ENCODE measurements at regions not wholly inside any gene's neighbourhood (a gene's known extent, or its start where the extent isn't known, plus 50 kb on each side); places are given as distances from the start of the nearest gene placed in this dataset.

- H3K4me3 Mint-ChIP-seq = no peak overlapping the region
- no peak overlapping the region for H3K27ac Mint-ChIP-seq
- H3K27me3 Mint-ChIP-seq (ENCODE audit: low read depth) = no peaks in the 10 kb centered on the region; the same call in 1 of the 2 replicates
- ChIA-PET CTCF (no interaction called here), POLR2A (no interaction called here)
- no peak for DNase-seq (ENCODE audit: low spot score)
- TF ChIP-seq CREM (CRISPR knock-in tag; IDR thresholded peaks at IDR 0.05) = no peak
- no peak for TF ChIP-seq NFYB (CRISPR knock-in tag; conservative IDR thresholded peaks at IDR 0.05; ENCODE audit: low read depth)
- TF ChIP-seq, protein P1, sequence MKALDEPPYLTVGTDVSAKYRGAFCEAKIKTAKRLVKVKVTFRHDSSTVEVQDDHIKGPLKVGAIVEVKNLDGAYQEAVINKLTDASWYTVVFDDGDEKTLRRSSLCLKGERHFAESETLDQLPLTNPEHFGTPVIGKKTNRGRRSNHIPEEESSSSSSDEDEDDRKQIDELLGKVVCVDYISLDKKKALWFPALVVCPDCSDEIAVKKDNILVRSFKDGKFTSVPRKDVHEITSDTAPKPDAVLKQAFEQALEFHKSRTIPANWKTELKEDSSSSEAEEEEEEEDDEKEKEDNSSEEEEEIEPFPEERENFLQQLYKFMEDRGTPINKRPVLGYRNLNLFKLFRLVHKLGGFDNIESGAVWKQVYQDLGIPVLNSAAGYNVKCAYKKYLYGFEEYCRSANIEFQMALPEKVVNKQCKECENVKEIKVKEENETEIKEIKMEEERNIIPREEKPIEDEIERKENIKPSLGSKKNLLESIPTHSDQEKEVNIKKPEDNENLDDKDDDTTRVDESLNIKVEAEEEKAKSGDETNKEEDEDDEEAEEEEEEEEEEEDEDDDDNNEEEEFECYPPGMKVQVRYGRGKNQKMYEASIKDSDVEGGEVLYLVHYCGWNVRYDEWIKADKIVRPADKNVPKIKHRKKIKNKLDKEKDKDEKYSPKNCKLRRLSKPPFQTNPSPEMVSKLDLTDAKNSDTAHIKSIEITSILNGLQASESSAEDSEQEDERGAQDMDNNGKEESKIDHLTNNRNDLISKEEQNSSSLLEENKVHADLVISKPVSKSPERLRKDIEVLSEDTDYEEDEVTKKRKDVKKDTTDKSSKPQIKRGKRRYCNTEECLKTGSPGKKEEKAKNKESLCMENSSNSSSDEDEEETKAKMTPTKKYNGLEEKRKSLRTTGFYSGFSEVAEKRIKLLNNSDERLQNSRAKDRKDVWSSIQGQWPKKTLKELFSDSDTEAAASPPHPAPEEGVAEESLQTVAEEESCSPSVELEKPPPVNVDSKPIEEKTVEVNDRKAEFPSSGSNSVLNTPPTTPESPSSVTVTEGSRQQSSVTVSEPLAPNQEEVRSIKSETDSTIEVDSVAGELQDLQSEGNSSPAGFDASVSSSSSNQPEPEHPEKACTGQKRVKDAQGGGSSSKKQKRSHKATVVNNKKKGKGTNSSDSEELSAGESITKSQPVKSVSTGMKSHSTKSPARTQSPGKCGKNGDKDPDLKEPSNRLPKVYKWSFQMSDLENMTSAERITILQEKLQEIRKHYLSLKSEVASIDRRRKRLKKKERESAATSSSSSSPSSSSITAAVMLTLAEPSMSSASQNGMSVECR (CRISPR knock-in tag; IDR thresholded peaks at IDR 0.05; ENCODE audit: borderline replicate concordance) = no peak
- TF ChIP-seq FOXJ3 (CRISPR knock-in tag; IDR thresholded peaks at IDR 0.05; ENCODE audit: borderline replicate concordance) = no peak
- TF ChIP-seq ATF1 (CRISPR knock-in tag; IDR thresholded peaks at IDR 0.05) = no peak
- TF ChIP-seq SMAD4 (CRISPR knock-in tag; IDR thresholded peaks at IDR 0.05) = no peak
- TF ChIP-seq, protein P2, sequence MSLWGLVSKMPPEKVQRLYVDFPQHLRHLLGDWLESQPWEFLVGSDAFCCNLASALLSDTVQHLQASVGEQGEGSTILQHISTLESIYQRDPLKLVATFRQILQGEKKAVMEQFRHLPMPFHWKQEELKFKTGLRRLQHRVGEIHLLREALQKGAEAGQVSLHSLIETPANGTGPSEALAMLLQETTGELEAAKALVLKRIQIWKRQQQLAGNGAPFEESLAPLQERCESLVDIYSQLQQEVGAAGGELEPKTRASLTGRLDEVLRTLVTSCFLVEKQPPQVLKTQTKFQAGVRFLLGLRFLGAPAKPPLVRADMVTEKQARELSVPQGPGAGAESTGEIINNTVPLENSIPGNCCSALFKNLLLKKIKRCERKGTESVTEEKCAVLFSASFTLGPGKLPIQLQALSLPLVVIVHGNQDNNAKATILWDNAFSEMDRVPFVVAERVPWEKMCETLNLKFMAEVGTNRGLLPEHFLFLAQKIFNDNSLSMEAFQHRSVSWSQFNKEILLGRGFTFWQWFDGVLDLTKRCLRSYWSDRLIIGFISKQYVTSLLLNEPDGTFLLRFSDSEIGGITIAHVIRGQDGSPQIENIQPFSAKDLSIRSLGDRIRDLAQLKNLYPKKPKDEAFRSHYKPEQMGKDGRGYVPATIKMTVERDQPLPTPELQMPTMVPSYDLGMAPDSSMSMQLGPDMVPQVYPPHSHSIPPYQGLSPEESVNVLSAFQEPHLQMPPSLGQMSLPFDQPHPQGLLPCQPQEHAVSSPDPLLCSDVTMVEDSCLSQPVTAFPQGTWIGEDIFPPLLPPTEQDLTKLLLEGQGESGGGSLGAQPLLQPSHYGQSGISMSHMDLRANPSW (CRISPR knock-in tag; conservative IDR thresholded peaks at IDR 0.05; ENCODE audit: low read depth) = no peak
- no peak for TF ChIP-seq TP53 (CRISPR knock-in tag; IDR thresholded peaks at IDR 0.05)
- no peaks in the 10 kb centered on the region for H3K9me3 Mint-ChIP-seq
- no peaks in the 10 kb centered on the region for H3K36me3 Mint-ChIP-seq
- no peak for ATAC-seq
- no peaks in the 10 kb centered on the region for H3K4me1 Mint-ChIP-seq
These were observed 426.1 kb downstream of the FOXO1 start for GRCh38 chr13:40240293-40240692.

DNA sequence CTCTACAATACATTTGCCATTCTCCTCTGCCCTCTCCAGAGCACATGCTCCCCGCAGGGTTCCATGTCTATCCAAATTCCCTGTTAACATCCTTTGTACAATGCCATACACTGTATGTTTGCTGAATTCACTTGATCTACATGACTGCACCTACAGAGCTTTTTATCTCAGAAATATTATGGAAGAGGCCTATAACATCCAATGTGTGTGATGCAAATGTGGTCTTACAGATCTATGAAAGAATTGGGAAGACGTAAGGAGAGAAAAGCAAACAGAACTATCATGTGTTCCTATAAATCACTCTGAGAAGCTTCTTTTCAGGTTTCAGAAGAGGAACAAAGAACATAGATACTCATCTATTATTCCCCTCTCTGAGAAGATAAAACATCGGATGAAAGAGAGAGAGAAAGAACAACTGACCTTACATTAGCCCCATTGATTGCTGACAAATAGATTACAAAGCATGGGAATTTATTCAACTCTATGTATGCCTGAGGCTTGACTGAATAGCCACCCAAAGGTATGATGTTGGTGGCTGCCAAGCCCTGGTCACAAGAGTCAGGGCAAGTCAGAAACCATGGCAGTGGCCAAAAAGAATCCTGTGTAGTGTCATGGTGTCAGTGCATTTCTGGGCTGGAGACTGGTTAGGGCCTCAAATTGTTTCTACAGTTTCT is 425.2 kb downstream of the FOXO1 start:
- peaks cover 4% of the 10 kb centered on the region for H3K4me1 Mint-ChIP-seq
- DNase-seq (ENCODE audit: low spot score) = no peak
- no peak for ATAC-seq
- no peak overlapping the region for H3K4me3 Mint-ChIP-seq
- CTCF ChIA-PET = no interaction called here
- H3K27me3 Mint-ChIP-seq (ENCODE audit: low read depth) = no peaks in the 10 kb centered on the region; the same call in 1 of the 2 replicates
- no peak for TF ChIP-seq USF2 (CRISPR knock-in tag; IDR thresholded peaks at IDR 0.05)
- TF ChIP-seq FOXP1 (CRISPR knock-in tag; IDR thresholded peaks at IDR 0.05; ENCODE audit: borderline replicate concordance) = no peak
- TF ChIP-seq ZNF121 (CRISPR knock-in tag; IDR thresholded peaks at IDR 0.05) = no peak
- no peak for TF ChIP-seq SOX15 (CRISPR knock-in tag; IDR thresholded peaks at IDR 0.05)
- no peak for TF ChIP-seq MAX (CRISPR knock-in tag; IDR thresholded peaks at IDR 0.05)
- TF ChIP-seq GRHL2 (CRISPR knock-in tag; IDR thresholded peaks at IDR 0.05; ENCODE audit: insufficient replicate concordance, severe bottlenecking) = no peak
- no peak for TF ChIP-seq TP53 (CRISPR knock-in tag; IDR thresholded peaks at IDR 0.05)
- no peak for TF ChIP-seq PRRX2 (CRISPR knock-in tag; IDR thresholded peaks at IDR 0.05)
- TF ChIP-seq ETV6 (CRISPR knock-in tag; IDR thresholded peaks at IDR 0.05) = no peak
- no peak for TF ChIP-seq AFF4 (CRISPR knock-in tag; IDR thresholded peaks at IDR 0.05; ENCODE audit: borderline replicate concordance)
- no peak for TF ChIP-seq TCF7 (CRISPR knock-in tag; IDR thresholded peaks at IDR 0.05; ENCODE audit: low read depth)
- TF ChIP-seq ATF3 (CRISPR knock-in tag; conservative IDR thresholded peaks at IDR 0.05) = no peak
- TF ChIP-seq, protein P3, sequence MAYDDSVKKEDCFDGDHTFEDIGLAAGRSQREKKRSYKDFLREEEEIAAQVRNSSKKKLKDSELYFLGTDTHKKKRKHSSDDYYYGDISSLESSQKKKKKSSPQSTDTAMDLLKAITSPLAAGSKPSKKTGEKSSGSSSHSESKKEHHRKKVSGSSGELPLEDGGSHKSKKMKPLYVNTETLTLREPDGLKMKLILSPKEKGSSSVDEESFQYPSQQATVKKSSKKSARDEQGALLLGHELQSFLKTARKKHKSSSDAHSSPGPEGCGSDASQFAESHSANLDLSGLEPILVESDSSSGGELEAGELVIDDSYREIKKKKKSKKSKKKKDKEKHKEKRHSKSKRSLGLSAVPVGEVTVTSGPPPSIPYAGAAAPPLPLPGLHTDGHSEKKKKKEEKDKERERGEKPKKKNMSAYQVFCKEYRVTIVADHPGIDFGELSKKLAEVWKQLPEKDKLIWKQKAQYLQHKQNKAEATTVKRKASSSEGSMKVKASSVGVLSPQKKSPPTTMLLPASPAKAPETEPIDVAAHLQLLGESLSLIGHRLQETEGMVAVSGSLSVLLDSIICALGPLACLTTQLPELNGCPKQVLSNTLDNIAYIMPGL (CRISPR knock-in tag; IDR thresholded peaks at IDR 0.05) = no peak
- no peak for TF ChIP-seq KAT7 (CRISPR knock-in tag; IDR thresholded peaks at IDR 0.05; ENCODE audit: borderline replicate concordance)
- no peak overlapping the region for H3K27ac Mint-ChIP-seq
- H3K36me3 Mint-ChIP-seq = no peaks in the 10 kb centered on the region
- H3K9me3 Mint-ChIP-seq = peaks cover 1% of the 10 kb centered on the region
- POLR2A ChIA-PET = no interaction called here
